Activated CD8-positive, alpha-beta T cell treated with anti-CD3 and anti-CD28 coated beads for 36 hours (primary cell): ENCODE measurements at regions not wholly inside any gene's neighbourhood (a gene's known extent, or its start where the extent isn't known, plus 50 kb on each side); places are given as distances from the start of the nearest gene placed in this dataset.

Experiments used
- ATAC-seq: fragments of 200-7000 bp; cut with Tn5 transposase; one replicate; pipeline ENCODE4 v1.10.0; 2021; ENCODE audit warnings: mild to moderate bottlenecking, moderate library complexity
- CTCF ChIA-PET: fragments of 350-600 bp; sonication (Branson Sonifier 250); formaldehyde crosslinking; loops from one replicate; lab custom pipeline; 2021; ENCODE audit warnings: antibody characterized with exemption; lab: Charles Lee
- POLR2A ChIA-PET: fragments of 350-600 bp; sonication (Branson Sonifier 250); formaldehyde crosslinking; loops from one replicate; lab custom pipeline; 2021; ENCODE audit warnings: antibody characterized with exemption; lab: Charles Lee
- DNase-seq: peaks from one replicate; pipeline ENCODE4 v3.0.0-alpha.2; 2020
- H3K27ac Mint-ChIP-seq: one replicate; pipeline ENCODE4 v1.8.0; 2021; ENCODE audit warnings: mild to moderate bottlenecking, mixed read lengths
- H3K27me3 Mint-ChIP-seq: one replicate; pipeline ENCODE4 v1.8.0; 2021; ENCODE audit warnings: mixed read lengths
- H3K36me3 Mint-ChIP-seq: one replicate; pipeline ENCODE4 v1.8.0; 2021; ENCODE audit warnings: low read depth, mixed read lengths
- H3K4me1 Mint-ChIP-seq: one replicate; pipeline ENCODE4 v1.8.0; 2021; ENCODE audit warnings: low read depth, mixed read lengths
- H3K4me3 Mint-ChIP-seq: one replicate; pipeline ENCODE4 v1.8.0; 2021; ENCODE audit warnings: mild to moderate bottlenecking, moderate library complexity, mixed read lengths
- H3K9me3 Mint-ChIP-seq: one replicate; pipeline ENCODE4 v1.8.0; 2021; ENCODE audit warnings: mixed read lengths
- CTCF ChIP-seq: fragments of 200-600 bp; IDR thresholded peaks from one replicate; pipeline ENCODE4 v1.8.0; 2022; ENCODE audit warnings: antibody characterized with exemption, mild to moderate bottlenecking
- intact Hi-C: fragments of 100-400 bp; cut with micrococcal nuclease; formaldehyde crosslinking; loops from one replicate; pipeline ENCODE4 v1.10.0; 2022

GRCh38 chr9:86783884-86784283 lies 163.4 kb downstream of the GAS1 start:
- POLR2A ChIA-PET = no interaction called here
- H3K36me3 Mint-ChIP-seq = no peaks in the 10 kb centered on the region
- no peak overlapping the region for H3K4me3 Mint-ChIP-seq
- no peak for DNase-seq
- H3K27me3 Mint-ChIP-seq = peaks cover 4% of the 10 kb centered on the region
- H3K27ac Mint-ChIP-seq = no peak overlapping the region
- intact Hi-C loops = no loop called here
- no peaks in the 10 kb centered on the region for H3K4me1 Mint-ChIP-seq
- no peak for ATAC-seq
- H3K9me3 Mint-ChIP-seq = no peaks in the 10 kb centered on the region
- CTCF ChIA-PET = interaction anchor here (0.6 kb wide), 1 partner anchor 517 kb away, joined by 3 read pairs; no protein-coding TSS in a partner anchor
- no peak for TF ChIP-seq CTCF

GRCh38 chr9:86782831-86783230 lies 164.5 kb downstream of the GAS1 start:
- H3K36me3 Mint-ChIP-seq = no peaks in the 10 kb centered on the region
- no peaks in the 10 kb centered on the region for H3K4me1 Mint-ChIP-seq
- DNase-seq (no peak), ATAC-seq (no peak)
- no peak for TF ChIP-seq CTCF
- H3K9me3 Mint-ChIP-seq = no peaks in the 10 kb centered on the region
- no peak overlapping the region for H3K27ac Mint-ChIP-seq
- POLR2A ChIA-PET = no interaction called here
- CTCF ChIA-PET = no interaction called here
- H3K27me3 Mint-ChIP-seq = peaks cover 4% of the 10 kb centered on the region
- intact Hi-C loops = no loop called here
- H3K4me3 Mint-ChIP-seq = no peak overlapping the region

DNA sequence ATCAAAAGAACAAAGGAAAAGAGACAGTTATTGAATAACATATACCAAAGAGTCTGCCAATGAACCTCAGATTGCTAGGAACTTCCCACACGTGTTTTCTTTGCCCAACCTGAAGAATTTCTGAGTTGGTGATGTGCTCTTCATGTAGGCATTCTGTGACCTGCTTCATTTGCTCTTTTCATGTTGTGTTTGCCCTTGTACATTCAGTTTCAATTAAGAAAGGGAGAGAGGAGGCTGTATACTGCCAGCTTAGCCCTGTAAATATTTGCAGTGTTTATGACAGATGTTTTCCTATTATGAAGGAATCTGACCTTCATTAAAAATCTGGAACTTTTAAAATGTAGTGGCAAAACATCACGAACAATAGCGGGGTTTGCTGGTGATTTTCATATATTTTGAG lies 168.5 kb downstream of the GAS1 start:
- Mint-ChIP-seq H3K27ac (no peak overlapping the region), H3K9me3 (no peaks in the 10 kb centered on the region), H3K4me1 (no peaks in the 10 kb centered on the region), H3K4me3 (no peak overlapping the region), H3K36me3 (no peaks in the 10 kb centered on the region), H3K27me3 (no peaks in the 10 kb centered on the region)
- ATAC-seq (no peak), DNase-seq (no peak)
- no peak for TF ChIP-seq CTCF
- intact Hi-C loops = no loop called here
- CTCF ChIA-PET = no interaction called here
- POLR2A ChIA-PET = no interaction called here

DNA sequence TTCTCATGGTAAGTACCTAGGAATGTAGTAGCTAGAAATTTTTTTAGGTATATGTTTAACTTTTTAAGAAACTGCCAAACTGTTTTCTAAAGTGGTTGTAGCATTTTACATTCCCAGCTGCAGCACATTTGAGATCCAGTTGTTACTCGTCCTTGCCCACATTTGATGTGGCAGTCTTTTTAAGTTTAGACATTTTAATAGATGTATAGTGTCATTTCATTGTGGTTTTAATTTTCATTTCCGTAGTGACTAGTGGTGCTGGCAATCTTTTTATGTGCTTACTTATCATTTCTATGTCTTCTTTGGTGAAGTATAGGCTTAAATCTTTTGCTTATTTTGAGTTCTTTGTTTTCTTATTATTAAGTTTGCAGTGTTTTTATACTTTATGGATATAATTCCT lies 171.6 kb downstream of the GAS1 start:
- Mint-ChIP-seq H3K27me3 (no peaks in the 10 kb centered on the region), H3K9me3 (no peaks in the 10 kb centered on the region), H3K27ac (no peak overlapping the region), H3K4me3 (no peak overlapping the region), H3K36me3 (no peaks in the 10 kb centered on the region), H3K4me1 (no peaks in the 10 kb centered on the region)
- ATAC-seq (no peak), DNase-seq (no peak)
- TF ChIP-seq CTCF = no peak
- POLR2A ChIA-PET = interaction anchor here (0.6 kb wide), 1 partner anchor 340 kb away, joined by 3 read pairs; no protein-coding TSS in a partner anchor
- intact Hi-C loops = no loop called here
- CTCF ChIA-PET = interaction anchor here (1.2 kb wide), 1 partner anchor 32 kb away, joined by 3 read pairs; no protein-coding TSS in a partner anchor

- no peak for ATAC-seq
- Mint-ChIP-seq H3K9me3 (no peaks in the 10 kb centered on the region), H3K4me3 (no peak overlapping the region), H3K27me3 (no peaks in the 10 kb centered on the region), H3K4me1 (no peaks in the 10 kb centered on the region), H3K36me3 (no peaks in the 10 kb centered on the region), H3K27ac (no peak overlapping the region)
- intact Hi-C loops = no loop called here
- no peak for DNase-seq
- TF ChIP-seq CTCF = no peak
- POLR2A ChIA-PET = no interaction called here
- CTCF ChIA-PET = no interaction called here
Measured at GRCh38 chr9:86774116-86774515, 173.2 kb downstream of the GAS1 start.
